ENCODE measurements at regions not wholly inside any gene's neighbourhood (a gene's known extent, or its start where the extent isn't known, plus 50 kb on each side); places are given as distances from the start of the nearest gene placed in this dataset.
A peak's percentile ranks its signal among the peaks of the same experiment; 100 is the strongest.

- H2AFZ ChIP-seq (ENCODE audit: control insufficient read depth, low read length): no peak overlapping the region
- dilution Hi-C loops (cut with MboI; ENCODE audit: extremely low pct_ligation_motif_present, low sequenced_read_pairs): no loop called here
These were observed 60.3 kb upstream of the RAB11FIP2 start for GRCh38 chr10:118107040-118107439.

DNA sequence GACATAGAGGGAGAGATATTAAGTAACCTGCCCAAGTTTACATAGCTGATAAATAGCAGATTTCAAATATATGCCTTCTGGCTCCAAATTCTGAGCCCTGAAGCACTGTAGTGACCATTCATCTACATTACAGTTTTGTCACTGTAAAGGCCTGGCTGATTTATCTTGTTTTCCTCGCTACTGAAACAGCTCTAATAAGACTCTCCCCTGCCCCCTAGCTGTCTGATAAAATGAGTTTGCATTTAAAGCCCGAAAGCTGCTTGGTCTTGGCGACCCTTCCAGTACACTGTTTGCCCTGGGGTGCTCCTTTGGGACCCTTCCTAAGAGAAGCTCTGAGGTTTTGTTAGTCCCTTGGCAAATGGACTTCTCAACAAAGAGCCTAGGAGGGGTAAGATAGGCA, 59.7 kb upstream of the RAB11FIP2 start:
- FAIRE-seq (no peak), DNase-seq (ENCODE audit: low read depth, low spot score) (no peak)
- Histone ChIP-seq H3K4me3 (ENCODE audit: control insufficient read depth in 2 of 3, extremely low read depth in 1 of 3, insufficient read depth in 2 of 3, low read depth in 1 of 3, low read length in 3 of 3) (no peak overlapping the region), H3K27me3 (ENCODE audit: control insufficient read depth, extremely low read depth, insufficient read depth, low read length) (peaks cover 5% of the 10 kb centered on the region), H3K9ac (ENCODE audit: control insufficient read depth, extremely low read depth, insufficient read depth, low read length) (no peak overlapping the region), H3K9me3 (ENCODE audit: control insufficient read depth, low read depth, low read length) (no peaks in the 10 kb centered on the region), H3K4me2 (ENCODE audit: control insufficient read depth, extremely low read depth, insufficient read depth, low read depth, low read length) (no peak overlapping the region), H2AFZ (ENCODE audit: control insufficient read depth, low read length) (no peak overlapping the region), H4K20me1 (ENCODE audit: control insufficient read depth, extremely low read depth, insufficient read depth, low read length) (no peaks in the 10 kb centered on the region), H3K4me1 (ENCODE audit: control insufficient read depth, extremely low read depth, insufficient read depth, low read length) (peaks cover 14% of the 10 kb centered on the region), H3K36me3 (ENCODE audit: control insufficient read depth in 2 of 2, extremely low read depth in 1 of 2, insufficient read depth in 2 of 2, low read length in 2 of 2) (no peaks in the 10 kb centered on the region), H3K79me2 (ENCODE audit: control insufficient read depth, insufficient read depth, low read length) (no peaks in the 10 kb centered on the region), H3K27ac (ENCODE audit: control insufficient read depth, insufficient read depth, low read length) (no peak overlapping the region), H3K9me1 (ENCODE audit: control insufficient read depth, extremely low read depth, insufficient read depth, low read length) (no peaks in the 10 kb centered on the region)
- dilution Hi-C loops (cut with MboI; ENCODE audit: extremely low pct_ligation_motif_present, low sequenced_read_pairs): no loop called here
- TF ChIP-seq, protein P1, sequence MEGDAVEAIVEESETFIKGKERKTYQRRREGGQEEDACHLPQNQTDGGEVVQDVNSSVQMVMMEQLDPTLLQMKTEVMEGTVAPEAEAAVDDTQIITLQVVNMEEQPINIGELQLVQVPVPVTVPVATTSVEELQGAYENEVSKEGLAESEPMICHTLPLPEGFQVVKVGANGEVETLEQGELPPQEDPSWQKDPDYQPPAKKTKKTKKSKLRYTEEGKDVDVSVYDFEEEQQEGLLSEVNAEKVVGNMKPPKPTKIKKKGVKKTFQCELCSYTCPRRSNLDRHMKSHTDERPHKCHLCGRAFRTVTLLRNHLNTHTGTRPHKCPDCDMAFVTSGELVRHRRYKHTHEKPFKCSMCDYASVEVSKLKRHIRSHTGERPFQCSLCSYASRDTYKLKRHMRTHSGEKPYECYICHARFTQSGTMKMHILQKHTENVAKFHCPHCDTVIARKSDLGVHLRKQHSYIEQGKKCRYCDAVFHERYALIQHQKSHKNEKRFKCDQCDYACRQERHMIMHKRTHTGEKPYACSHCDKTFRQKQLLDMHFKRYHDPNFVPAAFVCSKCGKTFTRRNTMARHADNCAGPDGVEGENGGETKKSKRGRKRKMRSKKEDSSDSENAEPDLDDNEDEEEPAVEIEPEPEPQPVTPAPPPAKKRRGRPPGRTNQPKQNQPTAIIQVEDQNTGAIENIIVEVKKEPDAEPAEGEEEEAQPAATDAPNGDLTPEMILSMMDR (optimal IDR thresholded peaks at IDR 0.05 in 1 of 3, IDR thresholded peaks at IDR 0.05 in 1 of 3, conservative IDR thresholded peaks at IDR 0.05 in 1 of 3; ENCODE audit: extremely low read depth in 1 of 3, insufficient read depth in 2 of 3, low read length in 3 of 3): peak; percentile 32 to 41 (median 40)
- no peak for TF ChIP-seq EZH2 (IDR thresholded peaks at IDR 0.05; ENCODE audit: low read length)

More at GRCh38 chr10:118107040-118107439, 60.3 kb upstream of the RAB11FIP2 start:
- no peaks in the 10 kb centered on the region for H3K9me1 ChIP-seq (ENCODE audit: control insufficient read depth, extremely low read depth, insufficient read depth, low read length)
- H4K20me1 ChIP-seq (ENCODE audit: control insufficient read depth, extremely low read depth, insufficient read depth, low read length): no peaks in the 10 kb centered on the region
- no peaks in the 10 kb centered on the region for H3K36me3 ChIP-seq (ENCODE audit: control insufficient read depth in 2 of 2, extremely low read depth in 1 of 2, insufficient read depth in 2 of 2, low read length in 2 of 2)
- FAIRE-seq: no peak
- H3K27ac ChIP-seq (ENCODE audit: control insufficient read depth, insufficient read depth, low read length): no peak overlapping the region
- H3K27me3 ChIP-seq (ENCODE audit: control insufficient read depth, extremely low read depth, insufficient read depth, low read length): peaks cover 5% of the 10 kb centered on the region
- H3K79me2 ChIP-seq (ENCODE audit: control insufficient read depth, insufficient read depth, low read length): no peaks in the 10 kb centered on the region
- H3K4me1 ChIP-seq (ENCODE audit: control insufficient read depth, extremely low read depth, insufficient read depth, low read length): peaks cover 18% of the 10 kb centered on the region
- no peak for TF ChIP-seq EZH2 (IDR thresholded peaks at IDR 0.05; ENCODE audit: low read length)
- TF ChIP-seq, protein P1 (optimal IDR thresholded peaks at IDR 0.05 in 1 of 3, IDR thresholded peaks at IDR 0.05 in 1 of 3, conservative IDR thresholded peaks at IDR 0.05 in 1 of 3; ENCODE audit: extremely low read depth in 1 of 3, insufficient read depth in 2 of 3, low read length in 3 of 3): no peak
- no peak overlapping the region for H3K9ac ChIP-seq (ENCODE audit: control insufficient read depth, extremely low read depth, insufficient read depth, low read length)
- H3K4me3 ChIP-seq (ENCODE audit: control insufficient read depth in 2 of 3, extremely low read depth in 1 of 3, insufficient read depth in 2 of 3, low read depth in 1 of 3, low read length in 3 of 3): no peak overlapping the region
- H3K9me3 ChIP-seq (ENCODE audit: control insufficient read depth, low read depth, low read length): no peaks in the 10 kb centered on the region
- no peak for DNase-seq (ENCODE audit: low read depth, low spot score)
- no peak overlapping the region for H3K4me2 ChIP-seq (ENCODE audit: control insufficient read depth, extremely low read depth, insufficient read depth, low read depth, low read length)

Data from keratinocyte (primary cell).